SK-N-SH (cell line): ENCODE measurements at regions not wholly inside any gene's neighbourhood (a gene's known extent, or its start where the extent isn't known, plus 50 kb on each side); places are given as distances from the start of the nearest gene placed in this dataset.

Experiments used
- CTCF ChIP-seq: fragments of 200-600 bp; sonication (generic); IDR thresholded peaks from 2 replicates; pipeline ENCODE4 v1.6.1; 2017; ENCODE audit warnings: antibody characterized with exemption, mild to moderate bottlenecking, moderate library complexity
- EZH2phosphoT487 ChIP-seq: fragments of 200-600 bp; sonication (generic); IDR thresholded peaks from 2 replicates; pipeline ENCODE4 v1.6.1; 2017; ENCODE audit warnings: low read depth, mixed run types, mild to moderate bottlenecking, antibody characterized with exemption, moderate library complexity, borderline replicate concordance
- FOXM1 ChIP-seq: IDR thresholded peaks from 2 replicates; pipeline ENCODE4 v1.4.0; 2012; ENCODE audit warnings: low read depth, mild to moderate bottlenecking
- MAX ChIP-seq: IDR thresholded peaks from 2 replicates; pipeline ENCODE4 v1.4.0; 2012; ENCODE audit warnings: low read depth
- PBX3 ChIP-seq: IDR thresholded peaks from 2 replicates; pipeline ENCODE4; 2012
- TAF1 ChIP-seq: IDR thresholded peaks from 2 replicates; pipeline ENCODE4 v1.6.1; 2012; ENCODE audit warnings: low read depth, mild to moderate bottlenecking, low read length, moderate library complexity, borderline replicate concordance

GRCh38 chr17:34710226-34710625 lies 130.8 kb downstream of the TMEM132E start:
- no peak for TF ChIP-seq CTCF
- TF ChIP-seq EZH2phosphoT487, result no peak
- TF ChIP-seq PBX3, result no peak
- TF ChIP-seq TAF1, result no peak
- no peak for TF ChIP-seq FOXM1
- no peak for TF ChIP-seq MAX
